BJ (cell line): ENCODE measurements at regions not wholly inside any gene's neighbourhood (a gene's known extent, or its start where the extent isn't known, plus 50 kb on each side); places are given as distances from the start of the nearest gene placed in this dataset.

ENCODE experiments used
- CTCF ChIA-PET: fragments of 350-600 bp; formaldehyde crosslinking; extraction: SDS; loops from one replicate; lab custom pipeline; 2021; ENCODE audit warnings: antibody characterized with exemption, inconsistent platforms; lab: Yijun Ruan, JAX
- POLR2A ChIA-PET: fragments of 300-600 bp; sonication (Branson Sonifier 250); formaldehyde crosslinking; extraction: SDS; loops from one replicate; lab custom pipeline; 2021; ENCODE audit warnings: antibody characterized with exemption; lab: Charles Lee
- DNase-seq: peaks from one replicate; pipeline ENCODE4 v3.0.0-alpha.2; 2011; ENCODE audit warnings: low read depth
- H3K27me3 ChIP-seq: 2 replicates; pipeline ENCODE4 v1.6.0; 2011; ENCODE audit warnings: low read length; ENCODE audit not compliant: control insufficient read depth, insufficient read depth
- H3K36me3 ChIP-seq: 2 replicates; pipeline ENCODE4 v1.5.1; 2011; ENCODE audit warnings: low read length; ENCODE audit not compliant: control insufficient read depth, insufficient read depth
- H3K4me3 ChIP-seq: 2 replicates; pipeline ENCODE4 v1.5.1; 2011; ENCODE audit warnings: low read depth, mild to moderate bottlenecking, control low read depth, low read length
- TF ChIP-seq, protein P1 (sequence below): IDR thresholded peaks from 2 replicates; pipeline ENCODE4 v1.5.1; 2011; ENCODE audit warnings: low read depth, mild to moderate bottlenecking, control low read depth, inconsistent platforms, low read length, moderate library complexity; ENCODE audit not compliant: insufficient read depth

DNA sequence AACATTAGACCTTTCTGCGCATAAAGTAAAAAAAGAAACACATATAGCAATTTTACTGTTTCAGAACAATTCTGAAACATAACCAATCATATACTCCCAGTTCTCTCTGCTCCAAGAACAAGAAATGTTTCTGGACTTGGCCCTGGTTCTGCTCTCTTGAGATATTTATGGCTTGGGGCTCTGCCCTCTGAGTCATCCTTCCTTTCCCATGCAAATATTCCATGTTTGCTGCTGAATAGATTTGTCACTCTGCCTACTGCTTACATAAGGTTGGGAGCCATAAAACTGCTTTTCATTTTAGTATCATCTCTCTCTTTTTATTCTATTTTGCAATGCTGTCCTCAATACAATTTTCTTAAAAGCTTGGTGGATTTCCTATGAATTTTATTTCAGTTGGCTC, 499.6 kb upstream of the ACVR2A start:
- CTCF ChIA-PET = no interaction called here
- H3K36me3 ChIP-seq = no peaks in the 10 kb centered on the region
- POLR2A ChIA-PET = no interaction called here
- TF ChIP-seq, protein P1, sequence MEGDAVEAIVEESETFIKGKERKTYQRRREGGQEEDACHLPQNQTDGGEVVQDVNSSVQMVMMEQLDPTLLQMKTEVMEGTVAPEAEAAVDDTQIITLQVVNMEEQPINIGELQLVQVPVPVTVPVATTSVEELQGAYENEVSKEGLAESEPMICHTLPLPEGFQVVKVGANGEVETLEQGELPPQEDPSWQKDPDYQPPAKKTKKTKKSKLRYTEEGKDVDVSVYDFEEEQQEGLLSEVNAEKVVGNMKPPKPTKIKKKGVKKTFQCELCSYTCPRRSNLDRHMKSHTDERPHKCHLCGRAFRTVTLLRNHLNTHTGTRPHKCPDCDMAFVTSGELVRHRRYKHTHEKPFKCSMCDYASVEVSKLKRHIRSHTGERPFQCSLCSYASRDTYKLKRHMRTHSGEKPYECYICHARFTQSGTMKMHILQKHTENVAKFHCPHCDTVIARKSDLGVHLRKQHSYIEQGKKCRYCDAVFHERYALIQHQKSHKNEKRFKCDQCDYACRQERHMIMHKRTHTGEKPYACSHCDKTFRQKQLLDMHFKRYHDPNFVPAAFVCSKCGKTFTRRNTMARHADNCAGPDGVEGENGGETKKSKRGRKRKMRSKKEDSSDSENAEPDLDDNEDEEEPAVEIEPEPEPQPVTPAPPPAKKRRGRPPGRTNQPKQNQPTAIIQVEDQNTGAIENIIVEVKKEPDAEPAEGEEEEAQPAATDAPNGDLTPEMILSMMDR = no peak
- no peaks in the 10 kb centered on the region for H3K27me3 ChIP-seq
- H3K4me3 ChIP-seq = no peak overlapping the region
- DNase-seq = no peak

GRCh38 chr2:147342329-147342728, 502.5 kb upstream of the ACVR2A start:
- POLR2A ChIA-PET = no interaction called here
- CTCF ChIA-PET = interaction anchor here (0.5 kb wide), 1 partner anchor 73 kb away, joined by 3 read pairs; no protein-coding TSS in a partner anchor
- H3K27me3 ChIP-seq = no peaks in the 10 kb centered on the region
- H3K36me3 ChIP-seq = no peaks in the 10 kb centered on the region
- TF ChIP-seq, protein P1 = no peak
- H3K4me3 ChIP-seq = no peak overlapping the region
- DNase-seq = no peak

DNA sequence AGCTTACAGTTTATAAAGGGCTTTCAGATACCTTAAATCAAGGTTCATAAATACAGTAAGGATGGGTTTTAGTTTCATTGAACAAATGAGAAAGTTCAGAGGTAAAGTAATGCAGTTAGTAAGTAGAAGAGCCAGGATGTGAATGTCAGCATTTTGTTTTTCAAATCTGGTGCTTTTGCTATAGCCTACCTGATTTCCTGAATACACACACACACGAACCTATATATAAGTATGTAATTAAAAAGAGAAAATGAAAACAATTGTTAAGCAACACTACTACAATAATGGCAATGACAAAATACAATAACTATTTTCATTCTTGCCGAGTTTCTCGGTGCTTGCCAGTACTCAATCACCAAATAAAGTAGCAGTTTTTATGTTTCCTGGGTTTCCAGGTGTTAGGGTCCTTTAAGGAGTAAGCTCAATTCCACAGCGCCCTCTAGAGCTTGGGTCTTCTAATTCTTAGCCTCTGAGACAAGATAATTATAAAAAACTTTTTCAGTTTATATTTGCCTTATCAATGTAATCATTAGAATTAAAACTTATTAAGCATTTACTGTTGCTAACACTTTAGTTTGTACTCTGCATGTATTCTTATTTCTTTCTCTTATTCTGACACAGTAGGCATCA, 512.9 kb upstream of the ACVR2A start:
- no peak for DNase-seq
- no peaks in the 10 kb centered on the region for H3K36me3 ChIP-seq
- H3K27me3 ChIP-seq = no peaks in the 10 kb centered on the region
- POLR2A ChIA-PET = no interaction called here
- CTCF ChIA-PET = interaction anchor here (0.7 to 1.5 kb wide), 2 partner anchors 33 to 405 kb away, joined by 3 to 6 read pairs; no protein-coding TSS in a partner anchor
- H3K4me3 ChIP-seq = no peak overlapping the region
- TF ChIP-seq, protein P1 = peak; percentile 27; the same call in 1 of the 2 replicates

GRCh38 chr2:147330925-147331324, 513.9 kb upstream of the ACVR2A start:
- Histone ChIP-seq H3K27me3 (no peaks in the 10 kb centered on the region), H3K36me3 (no peaks in the 10 kb centered on the region), H3K4me3 (no peak overlapping the region)
- ChIA-PET CTCF (no interaction called here), POLR2A (no interaction called here)
- TF ChIP-seq, protein P1 = no peak
- no peak for DNase-seq

- TF ChIP-seq, protein P1 = no peak
- POLR2A ChIA-PET = no interaction called here
Observed at GRCh38 chr2:147327613-147328012, 517.2 kb upstream of the ACVR2A start.

More at GRCh38 chr2:147327613-147328012, 517.2 kb upstream of the ACVR2A start:
- Histone ChIP-seq H3K4me3 (no peak overlapping the region), H3K27me3 (no peaks in the 10 kb centered on the region), H3K36me3 (no peaks in the 10 kb centered on the region)
- CTCF ChIA-PET = no interaction called here
- DNase-seq = no peak
